ENCODE measurements at regions not wholly inside any gene's neighbourhood (a gene's known extent, or its start where the extent isn't known, plus 50 kb on each side); places are given as distances from the start of the nearest gene placed in this dataset.

- TF ChIP-seq CTCF (conservative IDR thresholded peaks at IDR 0.05; ENCODE audit: low read depth, low read length) (no peak), EZH2 (IDR thresholded peaks at IDR 0.05; ENCODE audit: borderline replicate concordance, low read depth, low read length, poor library complexity, severe bottlenecking) (no peak)
These were observed 235.1 kb upstream of the ANKH start for GRCh38 chr5:15106530-15107283.
